Right lobe of liver (tissue), 6 donors: ENCODE measurements at regions not wholly inside any gene's neighbourhood (a gene's known extent, or its start where the extent isn't known, plus 50 kb on each side); places are given as distances from the start of the nearest gene placed in this dataset.
A peak's percentile ranks its signal among the peaks of the same experiment; 100 is the strongest.
"Not testable (repeated sequence)": the region's sequence is repeated elsewhere in the genome, so short reads cannot be mapped to it uniquely, and the experiment has no call there.

Experiments
- ATAC-seq, 4 donors: fragments of 200-7000 bp; cut with Tn5 transposase; one replicate each; pipeline ENCODE4 v1.9.1; 2020; ENCODE audit warnings: mild to moderate bottlenecking in 4 of 4, moderate library complexity in 4 of 4
- DNase-seq, 3 donors: peaks; one replicate each; pipeline ENCODE4 v3.0.0-alpha.2; 2020
- H3K27ac ChIP-seq, 3 donors: fragments of 200-600 bp; one replicate each; pipeline ENCODE4 v1.8.0; 2022
- H3K27me3 ChIP-seq, 2 donors: fragments of 200-600 bp; one replicate each; pipeline ENCODE4 v1.8.0; 2022
- H3K36me3 ChIP-seq, 4 donors: fragments of 200-600 bp; sonication (generic) in 1 of 4; one replicate each; pipeline versions ENCODE4 v1.5.1 to v1.8.0; 2017 to 2022; ENCODE audit warnings: control low read depth in 1 of 4
- H3K4me1 ChIP-seq, 4 donors: fragments of 200-600 bp; sonication (generic) in 1 of 4; one replicate each; pipeline versions ENCODE4 v1.5.1 to v1.8.0; 2017 to 2022; ENCODE audit warnings: control low read depth in 1 of 4
- H3K4me3 ChIP-seq, 3 donors: fragments of 200-600 bp; one replicate each; pipeline ENCODE4 v1.8.0; 2022
- H3K9me3 ChIP-seq, 4 donors: fragments of 200-600 bp; sonication (generic) in 1 of 4; one replicate each; pipeline versions ENCODE4 v1.5.1 to v1.8.0; 2017 to 2022; ENCODE audit warnings: control low read depth in 1 of 4
- CTCF ChIP-seq, 4 donors: fragments of 200-600 bp in 3 of 4; fragments of 450-650 bp in 1 of 4; IDR thresholded peaks; one replicate each; pipeline versions ENCODE4 v1.5.1 to v1.8.0; 2016 to 2022; ENCODE audit warnings: antibody characterized with exemption in 4 of 4, mild to moderate bottlenecking in 2 of 4
- POLR2A ChIP-seq: fragments of 450-650 bp; IDR thresholded peaks from one replicate; pipeline ENCODE4 v1.6.1; 2017; ENCODE audit warnings: antibody characterized with exemption, mild to moderate bottlenecking
- WGBS: methylation state at CpG from one replicate; pipeline ENCODE4 v1.1.6; 2018; ENCODE audit warnings: low coverage, low lambda C conversion rate; ENCODE audit not compliant: insufficient coverage; ENCODE audit errors: missing lambda C conversion rate; 5-methylcytosine and 5-hydroxymethylcytosine counted together
- intact Hi-C, 2 donors: fragments of 100-400 bp; cut with DNase I; formaldehyde crosslinking; loops; one replicate each; pipeline versions ENCODE4 v1.11.2 to v1.14.1; 2022
- donor health status: DM: no; HTN: yes; CAD: no.
- donor health status: DM: no; HTN: no; CAD: no.
- donor health status: DM: no; HTN: no; CAD: no.
- donor health status: DM: no; HTN: yes; CAD: no.
- donor health status: DM: no; HTN: yes; CAD: no.

- no peak for DNase-seq
- intact Hi-C loops, result no loop called here
- peak; percentile 30 to 66 (median 64) for TF ChIP-seq CTCF (IDR thresholded peaks at IDR 0.05)
- TF ChIP-seq POLR2A, result no peak
- Histone ChIP-seq H3K27ac (no peak overlapping the region), H3K4me1 (no peaks in the 10 kb centered on the region), H3K36me3 (no peaks in the 10 kb centered on the region), H3K9me3 (no peaks in the 10 kb centered on the region), H3K4me3 (no peak overlapping the region), H3K27me3 (no peaks in the 10 kb centered on the region)
- no peak for ATAC-seq
- 37% methylated on average over 5 of the region's 5 CpGs for WGBS
These were observed 435.7 kb upstream of the FKBP1C start for GRCh38 chr6:62775427-62776022.

GRCh38 chr6:62766174-62766573 is 445.1 kb upstream of the FKBP1C start:
- intact Hi-C loops, ATAC-seq, H3K36me3 ChIP-seq, H3K4me3 ChIP-seq, H3K4me1 ChIP-seq, H3K27ac ChIP-seq, H3K27me3 ChIP-seq, H3K9me3 ChIP-seq, DNase-seq: not testable (repeated sequence)
- WGBS, result 38% methylated on average over 5 of the region's 5 CpGs

GRCh38 chr6:62764841-62765240 is 446.4 kb upstream of the FKBP1C start:
- no peak for ATAC-seq
- intact Hi-C loops, result no loop called here
- no peaks in the 10 kb centered on the region for H3K27me3 ChIP-seq
- no peak overlapping the region for H3K4me3 ChIP-seq
- H3K36me3 ChIP-seq, result no peaks in the 10 kb centered on the region
- DNase-seq, result no peak
- WGBS, result 39% methylated on average over 3 of the region's 3 CpGs
- H3K4me1 ChIP-seq, result no peaks in the 10 kb centered on the region
- no peaks in the 10 kb centered on the region for H3K9me3 ChIP-seq
- TF ChIP-seq POLR2A (no peak), CTCF (IDR thresholded peaks at IDR 0.05) (no peak)
- no peak overlapping the region for H3K27ac ChIP-seq

GRCh38 chr6:62763125-62763912 is 447.9 kb upstream of the FKBP1C start:
- 66% methylated on average over 2 of the region's 2 CpGs for WGBS
- TF ChIP-seq CTCF (IDR thresholded peaks at IDR 0.05) (no peak), POLR2A (no peak)
- no peaks in the 10 kb centered on the region for H3K36me3 ChIP-seq
- no peak overlapping the region for H3K27ac ChIP-seq
- DNase-seq (no peak), ATAC-seq (no peak)
- H3K27me3 ChIP-seq, result no peaks in the 10 kb centered on the region
- intact Hi-C loops, result no loop called here
- H3K4me3 ChIP-seq, result no peak overlapping the region
- H3K4me1 ChIP-seq, result no peaks in the 10 kb centered on the region
- H3K9me3 ChIP-seq, result no peaks in the 10 kb centered on the region

- H3K4me1 ChIP-seq, result no peaks in the 10 kb centered on the region
- H3K36me3 ChIP-seq, result no peaks in the 10 kb centered on the region
- intact Hi-C loops, result no loop called here
- no peak for ATAC-seq
- no peaks in the 10 kb centered on the region for H3K9me3 ChIP-seq
- no peak for TF ChIP-seq CTCF (IDR thresholded peaks at IDR 0.05)
- TF ChIP-seq POLR2A, result no peak
- no peak overlapping the region for H3K27ac ChIP-seq
- WGBS, result 50% methylated on average over 1 of the region's 1 CpG
- no peaks in the 10 kb centered on the region for H3K27me3 ChIP-seq
- no peak for DNase-seq
- H3K4me3 ChIP-seq, result no peak overlapping the region
These were observed 460.9 kb upstream of the KHDRBS2 start for GRCh38 chr6:62746968-62747367.
